WTC11 (cell line): ENCODE measurements at regions not wholly inside any gene's neighbourhood (a gene's known extent, or its start where the extent isn't known, plus 50 kb on each side); places are given as distances from the start of the nearest gene placed in this dataset.
A peak's percentile ranks its signal among the peaks of the same experiment; 100 is the strongest.

Experiments used
- ATAC-seq: fragments of 200-7000 bp; cut with Tn5 transposase; 2 replicates; pipeline ENCODE4 v1.10.0; 2021; ENCODE audit warnings: mild to moderate bottlenecking, moderate library complexity
- CTCF ChIA-PET: fragments of 300-600 bp; sonication (Branson Sonifier 250); formaldehyde crosslinking; loops from one replicate; lab custom pipeline; 2021; ENCODE audit warnings: antibody characterized with exemption; lab: Charles Lee
- POLR2A ChIA-PET: fragments of 350-600 bp; sonication (Branson Sonifier 250); formaldehyde crosslinking; loops from one replicate; lab custom pipeline; 2021; ENCODE audit warnings: antibody characterized with exemption; lab: Charles Lee
- DNase-seq: peaks from one replicate; pipeline ENCODE4 v3.0.0; 2021; ENCODE audit warnings: low spot score
- H3K27ac Mint-ChIP-seq: 2 replicates; pipeline ENCODE4 v1.8.0; 2021; ENCODE audit warnings: mixed read lengths
- H3K27me3 Mint-ChIP-seq: 2 replicates; pipeline ENCODE4 v1.8.0; 2021; ENCODE audit warnings: low read depth, mild to moderate bottlenecking, moderate library complexity, mixed read lengths
- H3K36me3 Mint-ChIP-seq: 2 replicates; pipeline ENCODE4 v1.8.0; 2021; ENCODE audit warnings: mixed read lengths
- H3K4me1 Mint-ChIP-seq: 2 replicates; pipeline ENCODE4 v1.8.0; 2022; ENCODE audit warnings: mixed read lengths
- H3K4me3 Mint-ChIP-seq: 2 replicates; pipeline ENCODE4 v1.8.0; 2021; ENCODE audit warnings: mild to moderate bottlenecking, moderate library complexity, mixed read lengths
- H3K9me3 Mint-ChIP-seq: 2 replicates; pipeline ENCODE4 v1.8.0; 2021; ENCODE audit warnings: mixed read lengths
- AFF4 ChIP-seq: sonication (generic); formaldehyde crosslinking; IDR thresholded peaks from 2 replicates; pipeline ENCODE4 v1.8.1; 2023; ENCODE audit warnings: mild to moderate bottlenecking, missing genetic modification reagents, borderline replicate concordance
- ATF1 ChIP-seq: sonication (generic); formaldehyde crosslinking; IDR thresholded peaks from 2 replicates; pipeline ENCODE4 v1.8.1; 2023; ENCODE audit warnings: mild to moderate bottlenecking, moderate library complexity, missing genetic modification reagents
- CREB1 ChIP-seq: sonication (generic); formaldehyde crosslinking; IDR thresholded peaks from 2 replicates; pipeline ENCODE4 v1.8.0; 2023; ENCODE audit warnings: mild to moderate bottlenecking, missing genetic modification reagents
- E2F1 ChIP-seq: sonication (generic); formaldehyde crosslinking; IDR thresholded peaks from 2 replicates; pipeline ENCODE4 v1.8.0; 2022; ENCODE audit warnings: mild to moderate bottlenecking, missing genetic modification reagents
- ELF4 ChIP-seq: sonication (generic); formaldehyde crosslinking; IDR thresholded peaks from 2 replicates; pipeline ENCODE4 v1.8.1; 2022; ENCODE audit warnings: low read depth, mild to moderate bottlenecking, moderate library complexity, missing genetic modification reagents
- EMX1 ChIP-seq: fragments of 250-450 bp; sonication (Bioruptor Pico); IDR thresholded peaks from 2 replicates; pipeline ENCODE4 v1.8.0; 2021; ENCODE audit warnings: mild to moderate bottlenecking
- ETV6 ChIP-seq: sonication (generic); formaldehyde crosslinking; IDR thresholded peaks from 2 replicates; pipeline ENCODE4 v1.8.1; 2022; ENCODE audit warnings: mild to moderate bottlenecking, missing genetic modification reagents
- GTF2I ChIP-seq: fragments of 250-450 bp; sonication (Bioruptor Pico); conservative IDR thresholded peaks from 2 replicates; pipeline ENCODE4 v1.4.0; 2021; ENCODE audit warnings: mild to moderate bottlenecking
- HMGA2 ChIP-seq: fragments of 250-450 bp; sonication (Bioruptor Pico); IDR thresholded peaks from 2 replicates; pipeline ENCODE4 v1.4.0; 2021; ENCODE audit warnings: mild to moderate bottlenecking, moderate library complexity
- HMGXB4 ChIP-seq: sonication (generic); formaldehyde crosslinking; IDR thresholded peaks from 2 replicates; pipeline ENCODE4 v1.8.1; 2023; ENCODE audit warnings: mild to moderate bottlenecking, moderate library complexity, missing genetic modification reagents
- JUN ChIP-seq: sonication (generic); formaldehyde crosslinking; IDR thresholded peaks from 2 replicates; pipeline ENCODE4 v1.8.0; 2023; ENCODE audit warnings: mild to moderate bottlenecking, missing genetic modification reagents
- MXD4 ChIP-seq: fragments of 250-450 bp; sonication (Bioruptor Pico); IDR thresholded peaks from 2 replicates; pipeline ENCODE4 v1.8.0; 2021; ENCODE audit warnings: mild to moderate bottlenecking, moderate library complexity, borderline replicate concordance
- OVOL2 ChIP-seq: fragments of 250-450 bp; sonication (Bioruptor Pico); IDR thresholded peaks from 2 replicates; pipeline ENCODE4 v1.9.0; 2021; ENCODE audit warnings: mild to moderate bottlenecking, borderline replicate concordance
- RELA ChIP-seq: sonication (generic); formaldehyde crosslinking; IDR thresholded peaks from 2 replicates; pipeline ENCODE4 v1.8.1; 2022; ENCODE audit warnings: missing genetic modification reagents, mild to moderate bottlenecking, borderline replicate concordance
- SMAD3 ChIP-seq: sonication (generic); formaldehyde crosslinking; IDR thresholded peaks from 2 replicates; pipeline ENCODE4 v1.8.0; 2022; ENCODE audit warnings: missing genetic modification reagents, mild to moderate bottlenecking, borderline replicate concordance
- TCF7 ChIP-seq: sonication (generic); formaldehyde crosslinking; IDR thresholded peaks from 2 replicates; pipeline ENCODE4 v1.8.0; 2022; ENCODE audit warnings: mild to moderate bottlenecking, low read depth, missing genetic modification reagents, moderate library complexity
- TEAD1 ChIP-seq: sonication (generic); formaldehyde crosslinking; IDR thresholded peaks from 2 replicates; pipeline ENCODE4 v1.8.0; 2022; ENCODE audit warnings: mild to moderate bottlenecking, missing genetic modification reagents
- TP53 ChIP-seq: sonication (generic); formaldehyde crosslinking; IDR thresholded peaks from 2 replicates; pipeline ENCODE4 v1.8.1; 2023; ENCODE audit warnings: mild to moderate bottlenecking, missing genetic modification reagents
- USF2 ChIP-seq: sonication (generic); formaldehyde crosslinking; IDR thresholded peaks from 2 replicates; pipeline ENCODE4 v1.8.1; 2023; ENCODE audit warnings: mild to moderate bottlenecking, missing genetic modification reagents, moderate library complexity
- ZNF138 ChIP-seq: sonication (generic); formaldehyde crosslinking; conservative IDR thresholded peaks from 2 replicates; pipeline ENCODE4 v1.8.1; 2022; ENCODE audit warnings: mild to moderate bottlenecking, moderate library complexity, missing genetic modification reagents
- ZNF671 ChIP-seq: fragments of 250-450 bp; sonication (Bioruptor Pico); IDR thresholded peaks from 2 replicates; pipeline ENCODE4 v1.8.0; 2021; ENCODE audit warnings: mild to moderate bottlenecking
- ZSCAN18 ChIP-seq: fragments of 250-450 bp; sonication (Bioruptor Pico); IDR thresholded peaks from 2 replicates; pipeline ENCODE4 v2.1.2; 2022; ENCODE audit warnings: mild to moderate bottlenecking, moderate library complexity

- ChIA-PET CTCF (no interaction called here), POLR2A (no interaction called here)
- H3K27ac Mint-ChIP-seq = no peak overlapping the region
- TF ChIP-seq TCF7 (no peak), MXD4 (CRISPR knock-in tag) (no peak), ZNF671 (CRISPR knock-in tag) (no peak), ELF4 (CRISPR knock-in tag) (no peak), EMX1 (CRISPR knock-in tag) (no peak), ETV6 (CRISPR knock-in tag) (no peak), E2F1 (CRISPR knock-in tag) (no peak), JUN (no peak), HMGXB4 (no peak), ZNF138 (CRISPR knock-in tag) (no peak), ZSCAN18 (CRISPR knock-in tag) (no peak), CREB1 (CRISPR knock-in tag) (no peak)
- DNase-seq (no peak), ATAC-seq (no peak)
- peaks cover 51% of the 10 kb centered on the region for H3K27me3 Mint-ChIP-seq
- peaks cover 33% of the 10 kb centered on the region for H3K4me1 Mint-ChIP-seq
- no peaks in the 10 kb centered on the region for H3K36me3 Mint-ChIP-seq
- H3K4me3 Mint-ChIP-seq = no peak overlapping the region
- H3K9me3 Mint-ChIP-seq = peaks cover 5% of the 10 kb centered on the region; the same call in 1 of the 2 replicates
Measured at GRCh38 chr4:18513861-18514260, 492.3 kb upstream of the LCORL start.

DNA sequence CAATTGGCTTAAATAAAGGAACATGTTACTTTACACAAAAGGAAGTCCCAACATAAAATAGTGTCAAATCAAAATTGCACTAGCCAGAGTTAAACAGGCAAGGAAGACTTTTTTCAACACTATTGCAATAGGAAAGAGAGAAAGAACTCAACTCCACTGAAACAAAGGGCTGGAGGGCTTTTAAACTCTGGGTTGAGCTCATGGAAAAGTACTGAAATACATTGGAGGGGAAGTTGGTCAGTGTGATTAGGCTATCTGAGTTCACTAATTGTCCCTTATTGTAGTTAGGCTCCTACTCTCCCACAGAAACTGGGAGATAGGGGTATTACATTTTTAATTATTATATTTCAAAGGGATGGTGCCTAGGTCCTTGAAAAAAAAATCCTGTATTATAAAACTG, 491.2 kb upstream of the LCORL start:
- H3K9me3 Mint-ChIP-seq = peaks cover 5% of the 10 kb centered on the region; the same call in 1 of the 2 replicates
- H3K36me3 Mint-ChIP-seq = no peaks in the 10 kb centered on the region
- DNase-seq = no peak
- CTCF ChIA-PET = interaction anchor here (1.5 kb wide), 1 partner anchor 24 kb away, joined by 3 read pairs; no protein-coding TSS in a partner anchor
- no peak for TF ChIP-seq ZNF138 (CRISPR knock-in tag)
- TF ChIP-seq RELA (CRISPR knock-in tag) = no peak
- no peak for TF ChIP-seq SMAD3
- no peak for TF ChIP-seq USF2 (CRISPR knock-in tag)
- TF ChIP-seq ATF1 (CRISPR knock-in tag) = no peak
- no peak for TF ChIP-seq GTF2I
- TF ChIP-seq TEAD1 (CRISPR knock-in tag) = no peak
- TF ChIP-seq OVOL2 (CRISPR knock-in tag) = no peak
- TF ChIP-seq HMGA2 (CRISPR knock-in tag) = no peak
- TF ChIP-seq TP53 (CRISPR knock-in tag) = no peak
- no peak for TF ChIP-seq AFF4
- POLR2A ChIA-PET = no interaction called here
- peaks cover 27% of the 10 kb centered on the region for H3K4me1 Mint-ChIP-seq
- no peak overlapping the region for H3K27ac Mint-ChIP-seq
- ATAC-seq = peak; percentile 46
- H3K27me3 Mint-ChIP-seq = peaks cover 39% of the 10 kb centered on the region
- H3K4me3 Mint-ChIP-seq = no peak overlapping the region
